Choroid plexus epithelial cell (primary cell): ENCODE measurements at regions not wholly inside any gene's neighbourhood (a gene's known extent, or its start where the extent isn't known, plus 50 kb on each side); places are given as distances from the start of the nearest gene placed in this dataset.

ENCODE experiments used
- DNase-seq: peaks from one replicate; pipeline ENCODE4 v3.0.0-alpha.2; 2010; ENCODE audit warnings: low read depth
- H3K4me3 ChIP-seq: 2 replicates; pipeline ENCODE4 v1.5.1; 2011; ENCODE audit warnings: low read depth, mild to moderate bottlenecking, control low read depth, low read length, moderate library complexity
- TF ChIP-seq, protein P1 (sequence below): conservative IDR thresholded peaks from 2 replicates; pipeline ENCODE4 v1.5.1; 2011; ENCODE audit warnings: low read depth, mild to moderate bottlenecking, control low read depth, inconsistent platforms, low read length, moderate library complexity

DNA sequence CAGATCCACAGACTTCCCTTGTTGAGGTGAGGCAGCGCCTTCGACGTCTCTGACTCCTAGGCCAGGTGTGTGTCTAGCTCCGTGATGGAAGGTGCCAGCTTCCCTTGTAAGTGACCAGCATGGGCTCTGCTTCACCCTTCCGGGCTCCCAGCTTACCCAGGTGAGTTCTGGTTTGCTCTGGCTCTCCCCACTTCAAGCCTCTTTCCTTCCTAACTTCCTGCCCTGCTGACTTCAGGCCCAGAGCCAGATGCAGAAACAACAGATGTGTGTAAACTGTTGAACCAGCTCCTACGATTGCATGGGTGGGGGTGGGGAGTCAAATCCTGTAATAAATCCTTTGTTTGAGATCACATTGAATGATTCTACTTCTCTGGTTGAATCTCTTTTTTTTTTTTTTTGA, 51.6 kb upstream of the BMP6 start:
- H3K4me3 ChIP-seq, result no peak overlapping the region
- TF ChIP-seq, protein P1, sequence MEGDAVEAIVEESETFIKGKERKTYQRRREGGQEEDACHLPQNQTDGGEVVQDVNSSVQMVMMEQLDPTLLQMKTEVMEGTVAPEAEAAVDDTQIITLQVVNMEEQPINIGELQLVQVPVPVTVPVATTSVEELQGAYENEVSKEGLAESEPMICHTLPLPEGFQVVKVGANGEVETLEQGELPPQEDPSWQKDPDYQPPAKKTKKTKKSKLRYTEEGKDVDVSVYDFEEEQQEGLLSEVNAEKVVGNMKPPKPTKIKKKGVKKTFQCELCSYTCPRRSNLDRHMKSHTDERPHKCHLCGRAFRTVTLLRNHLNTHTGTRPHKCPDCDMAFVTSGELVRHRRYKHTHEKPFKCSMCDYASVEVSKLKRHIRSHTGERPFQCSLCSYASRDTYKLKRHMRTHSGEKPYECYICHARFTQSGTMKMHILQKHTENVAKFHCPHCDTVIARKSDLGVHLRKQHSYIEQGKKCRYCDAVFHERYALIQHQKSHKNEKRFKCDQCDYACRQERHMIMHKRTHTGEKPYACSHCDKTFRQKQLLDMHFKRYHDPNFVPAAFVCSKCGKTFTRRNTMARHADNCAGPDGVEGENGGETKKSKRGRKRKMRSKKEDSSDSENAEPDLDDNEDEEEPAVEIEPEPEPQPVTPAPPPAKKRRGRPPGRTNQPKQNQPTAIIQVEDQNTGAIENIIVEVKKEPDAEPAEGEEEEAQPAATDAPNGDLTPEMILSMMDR, result no peak
- DNase-seq, result peak; percentile 37

DNA sequence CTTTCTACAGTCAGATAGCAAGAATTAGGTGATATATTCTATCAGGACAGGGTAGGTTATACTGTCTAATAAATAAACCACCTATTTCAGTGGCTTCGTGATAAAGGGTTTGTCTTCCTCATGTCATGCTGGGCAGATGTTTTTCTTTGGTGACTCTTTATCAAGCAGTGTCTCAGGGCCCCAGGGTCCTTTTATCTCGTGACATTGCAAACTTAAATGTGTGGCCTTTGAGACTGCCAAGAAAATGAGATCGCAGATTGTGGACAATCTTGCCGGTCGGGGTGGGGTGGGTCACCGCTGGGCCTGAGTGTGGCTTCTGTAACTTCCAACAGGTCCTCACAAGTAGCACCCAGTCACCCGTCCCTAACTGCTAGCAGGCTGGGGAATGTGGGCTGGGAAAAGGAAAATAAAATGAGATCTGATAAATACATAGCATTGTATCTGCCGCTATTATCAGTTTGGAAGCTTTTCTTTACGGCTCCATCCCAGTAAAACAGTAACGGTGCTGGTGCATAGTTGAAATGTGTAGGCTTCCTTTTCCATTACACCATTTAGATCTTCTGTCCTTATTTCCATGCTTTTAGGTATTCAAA, 50.5 kb upstream of the BMP6 start:
- DNase-seq, result no peak
- TF ChIP-seq, protein P1, result no peak
- no peak overlapping the region for H3K4me3 ChIP-seq
